ENCODE measurements at regions not wholly inside any gene's neighbourhood (a gene's known extent, or its start where the extent isn't known, plus 50 kb on each side); places are given as distances from the start of the nearest gene placed in this dataset.

- ChIA-PET POLR2A (no interaction called here), CTCF (ENCODE audit: low intra/inter-chr PET ratio, low total read pairs) (no interaction called here)
- intact Hi-C loops (cut with micrococcal nuclease; ENCODE audit: unreplicated experiment) = no loop called here
These were observed 117.0 kb upstream of the RNF32 start for GRCh38 chr7:156523447-156524048.

More at GRCh38 chr7:156523447-156524048, 117.0 kb upstream of the RNF32 start:
- DNase-seq (ENCODE audit: low spot score) (no peak), FAIRE-seq (no peak), ATAC-seq (no peak)
- no peak overlapping the region for H2AFZ ChIP-seq (ENCODE audit: low read length)
- H3K36me3 ChIP-seq (replicated peaks in 1 of 2; ENCODE audit: control insufficient read depth in 1 of 2, insufficient read depth in 2 of 2, low read length in 2 of 2) = no peaks in the 10 kb centered on the region
- H3K79me2 ChIP-seq (ENCODE audit: insufficient read depth, low read length) = no peaks in the 10 kb centered on the region
- TF ChIP-seq FOXO1 (CRISPR knock-in tag; IDR thresholded peaks at IDR 0.05) (no peak), ZNF343 (CRISPR knock-in tag; IDR thresholded peaks at IDR 0.05) (no peak), ZNF430 (CRISPR knock-in tag; IDR thresholded peaks at IDR 0.05) (no peak), SUZ12 (IDR thresholded peaks at IDR 0.05; ENCODE audit: low read depth, low read length) (no peak), ZBTB2 (CRISPR knock-in tag; IDR thresholded peaks at IDR 0.05; ENCODE audit: low read depth) (no peak), NFYB (CRISPR knock-in tag; IDR thresholded peaks at IDR 0.05) (no peak), FOXC1 (CRISPR knock-in tag; IDR thresholded peaks at IDR 0.05; ENCODE audit: borderline replicate concordance) (no peak), POGK (CRISPR knock-in tag; conservative IDR thresholded peaks at IDR 0.05) (no peak), HDAC6 (IDR thresholded peaks at IDR 0.05; ENCODE audit: low read depth, low read length) (no peak), ZFP36 (IDR thresholded peaks at IDR 0.05; ENCODE audit: borderline replicate concordance, low read depth, low read length, partially characterized antibody) (no peak), ZNF589 (CRISPR knock-in tag; conservative IDR thresholded peaks at IDR 0.05) (no peak), ETV5 (CRISPR knock-in tag; IDR thresholded peaks at IDR 0.05; ENCODE audit: borderline replicate concordance) (no peak), ZNF180 (CRISPR knock-in tag; IDR thresholded peaks at IDR 0.05; ENCODE audit: borderline replicate concordance, low read depth) (no peak), HOXA3 (CRISPR knock-in tag; IDR thresholded peaks at IDR 0.05) (no peak), SMAD3 (CRISPR knock-in tag; IDR thresholded peaks at IDR 0.05) (no peak)
- no peaks in the 10 kb centered on the region for H3K9me3 ChIP-seq (ENCODE audit: low read length)
- no peak overlapping the region for H3K4me2 ChIP-seq (ENCODE audit: low read depth, low read length)
- WGBS (ENCODE audit: low lambda C conversion rate) = 92% methylated on average over 23 of the region's 24 CpGs
- H3K9ac ChIP-seq (ENCODE audit: insufficient read depth, low read depth, low read length) = no peak overlapping the region
- H3K4me1 ChIP-seq (ENCODE audit: insufficient read depth, low read length) = peaks cover 33% of the 10 kb centered on the region
- no peak overlapping the region for H3K4me3 ChIP-seq (replicated peaks in 1 of 3; ENCODE audit: insufficient read depth in 1 of 3, low read depth in 2 of 3, low read length in 3 of 3)
- no peaks in the 10 kb centered on the region for H4K20me1 ChIP-seq (ENCODE audit: insufficient read depth, low read length)
- in situ Hi-C loops (cut with HindIII; ENCODE audit: extremely low pct_ligation_motif_present, low pct_unique_long_range_greater_than_20kb) = no loop called here
- no peak overlapping the region for H3K27ac ChIP-seq (ENCODE audit: extremely low read length, insufficient read depth, low read length)
- BruUV-seq (replicated peaks) = no TSS peak
- no peaks in the 10 kb centered on the region for H3K27me3 ChIP-seq (ENCODE audit: control insufficient read depth in 1 of 2, insufficient read depth in 2 of 2, low read length in 2 of 2)

All from HepG2 (cell line).